Fibroblast of skin of back (primary cell): ENCODE measurements at regions not wholly inside any gene's neighbourhood (a gene's known extent, or its start where the extent isn't known, plus 50 kb on each side); places are given as distances from the start of the nearest gene placed in this dataset.

ENCODE experiments used
- DNase-seq: peaks from one replicate; pipeline ENCODE4 v3.0.0-alpha.2; 2013

GRCh38 chr4:89419111-89419695, 111.6 kb upstream of the GPRIN3 start:
- no peak for DNase-seq

GRCh38 chr4:89416960-89417359, 109.4 kb upstream of the GPRIN3 start:
- no peak for DNase-seq

- DNase-seq: no peak
Observed at GRCh38 chr4:89413518-89413917, 105.9 kb upstream of the GPRIN3 start.

GRCh38 chr4:89411539-89412309, 104.1 kb upstream of the GPRIN3 start:
- no peak for DNase-seq

DNA sequence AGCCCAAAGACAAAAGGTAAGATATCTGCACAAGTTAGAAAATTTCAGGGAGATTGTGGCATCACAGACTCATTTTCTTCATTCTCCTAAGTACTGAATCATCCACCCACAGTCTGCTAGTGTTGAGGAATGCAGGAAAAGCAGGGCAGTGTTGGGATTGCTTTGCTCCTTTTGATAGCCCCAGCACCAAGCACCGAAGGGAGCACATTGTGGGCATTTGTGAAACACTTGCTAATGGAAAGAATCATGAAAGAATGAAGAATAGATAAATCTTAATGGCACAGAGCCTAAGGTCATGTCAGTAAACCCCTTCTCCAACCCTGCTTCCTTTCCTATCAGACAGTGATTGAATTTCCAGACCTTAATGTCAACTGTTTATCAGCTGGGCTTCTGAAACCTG, 103.1 kb upstream of the GPRIN3 start:
- DNase-seq: no peak

DNA sequence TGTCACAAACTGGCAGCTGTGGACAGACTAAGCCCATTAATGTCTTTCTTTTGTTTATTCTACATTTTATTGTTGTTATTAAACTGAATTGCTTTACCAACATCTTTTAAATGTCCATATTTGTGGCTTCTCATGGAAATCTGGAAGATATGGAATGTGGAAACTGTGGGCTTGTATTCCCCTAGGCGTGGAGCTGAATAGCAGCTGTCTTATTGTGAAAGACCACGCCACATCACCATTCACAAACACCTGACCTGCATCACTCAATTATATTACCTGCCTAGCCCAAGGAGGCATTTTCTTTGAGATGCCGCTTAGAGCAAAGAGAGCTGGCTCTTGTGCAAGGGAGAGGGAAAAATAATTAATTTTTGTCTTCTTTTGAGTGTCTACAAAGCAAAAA, 96.9 kb upstream of the GPRIN3 start:
- no peak for DNase-seq

DNA sequence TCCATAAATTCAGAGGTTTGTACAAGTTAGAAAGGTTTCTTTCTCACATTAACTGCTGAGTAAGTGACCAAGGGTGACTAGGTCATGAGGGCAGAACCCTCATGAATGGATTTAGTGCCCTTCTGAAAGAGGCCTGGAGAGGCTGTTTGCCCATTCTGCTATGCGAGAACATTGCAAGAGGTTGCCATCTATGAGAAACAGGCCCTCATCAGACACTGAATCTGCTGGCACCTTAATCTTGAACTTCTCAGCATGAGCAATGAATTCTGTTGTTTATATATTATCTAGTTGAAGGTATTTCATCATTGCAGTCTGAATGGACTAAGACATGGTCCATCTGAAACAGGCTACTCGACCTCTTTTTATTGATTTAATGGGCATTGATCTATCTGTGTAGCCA, 96.2 kb upstream of the GPRIN3 start:
- DNase-seq: no peak

GRCh38 chr4:89400287-89401035, 92.9 kb upstream of the GPRIN3 start:
- DNase-seq: no peak

- DNase-seq: no peak
Observed at GRCh38 chr4:89398644-89399043, 91.0 kb upstream of the GPRIN3 start.

DNA sequence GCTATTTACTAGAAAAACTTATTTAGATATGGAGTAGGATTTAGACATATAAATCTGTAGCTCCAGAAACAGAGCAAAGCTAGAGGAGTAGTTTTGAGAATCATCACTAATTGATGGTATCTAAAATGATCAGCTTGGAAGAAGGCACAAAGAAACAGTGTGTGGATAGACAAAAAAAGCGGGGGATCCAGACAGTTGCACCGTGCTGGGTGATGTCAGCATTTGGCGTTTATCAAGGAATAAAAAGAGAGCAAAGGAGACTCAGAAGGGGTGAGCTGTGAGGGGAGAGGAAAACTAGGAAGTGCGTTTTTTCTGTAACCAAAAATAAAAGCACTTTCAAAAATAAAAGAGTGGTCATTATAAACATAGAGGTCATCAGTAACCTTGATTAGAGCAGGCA, 90.5 kb upstream of the GPRIN3 start:
- DNase-seq: no peak

DNA sequence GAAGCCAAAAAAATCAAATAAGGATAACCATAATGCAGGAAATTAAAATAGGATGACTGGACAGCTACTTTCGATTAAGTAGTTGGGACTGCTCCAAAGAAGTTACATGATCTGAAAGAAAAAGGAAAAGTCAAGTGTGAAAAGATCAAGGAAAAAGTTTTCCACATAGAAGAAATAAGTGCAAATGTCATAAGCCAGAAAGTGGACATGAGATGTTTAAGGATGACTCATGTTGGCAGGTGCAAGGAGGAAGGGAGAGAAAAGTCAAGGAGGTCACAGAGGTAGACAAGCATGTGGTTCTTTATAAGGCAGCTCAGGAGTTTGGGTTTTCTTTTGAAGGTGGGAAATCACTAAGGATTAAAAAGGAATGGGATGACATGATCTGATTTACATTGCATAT, 89.8 kb upstream of the GPRIN3 start:
- DNase-seq: no peak

- DNase-seq: no peak
Observed at GRCh38 chr4:89382439-89382838, 74.8 kb upstream of the GPRIN3 start.

DNA sequence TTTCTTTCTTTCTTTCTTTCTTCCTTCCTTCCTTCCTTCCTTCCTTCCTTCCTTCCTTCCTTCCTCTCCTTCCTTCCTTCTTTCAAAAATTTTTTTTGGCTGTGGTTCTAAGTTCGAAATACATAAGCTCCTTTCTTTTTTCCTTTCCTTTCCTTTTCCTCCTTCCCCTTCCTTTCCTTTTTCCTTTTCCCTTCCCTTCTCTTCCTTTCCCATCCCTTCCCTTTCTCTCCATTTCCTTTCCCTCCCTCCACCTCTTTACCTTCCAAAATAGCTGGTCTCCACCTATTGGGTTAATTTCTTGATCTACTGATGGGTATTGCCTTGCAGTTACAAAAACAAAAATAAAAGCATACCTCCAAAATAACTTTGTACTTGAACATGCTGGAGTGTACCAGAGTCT, 73.4 kb upstream of the GPRIN3 start:
- DNase-seq: no peak

GRCh38 chr4:89379511-89380044, 72.0 kb upstream of the GPRIN3 start:
- no peak for DNase-seq

DNA sequence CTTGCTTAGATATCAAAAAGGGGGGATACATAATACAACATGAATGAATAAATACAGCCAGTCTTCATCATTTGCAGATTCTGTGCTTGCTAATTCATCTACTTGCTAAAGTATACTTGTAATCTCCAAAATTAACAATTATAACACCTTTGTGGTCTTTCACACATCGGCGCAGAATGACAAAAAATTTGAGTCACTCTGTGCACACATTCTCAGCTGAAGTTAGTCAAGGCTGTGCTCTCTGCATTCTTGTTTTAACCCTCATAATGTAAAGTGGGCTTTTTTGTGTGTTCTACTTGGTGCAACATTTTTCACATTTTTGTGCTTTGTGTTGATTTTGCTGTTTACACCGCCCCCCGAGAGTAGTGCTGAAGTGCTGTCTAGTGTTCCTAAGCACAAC, 65.8 kb upstream of the GPRIN3 start:
- DNase-seq: no peak

- DNase-seq: no peak
Observed at GRCh38 chr4:89371614-89372013, 64.0 kb upstream of the GPRIN3 start.

DNA sequence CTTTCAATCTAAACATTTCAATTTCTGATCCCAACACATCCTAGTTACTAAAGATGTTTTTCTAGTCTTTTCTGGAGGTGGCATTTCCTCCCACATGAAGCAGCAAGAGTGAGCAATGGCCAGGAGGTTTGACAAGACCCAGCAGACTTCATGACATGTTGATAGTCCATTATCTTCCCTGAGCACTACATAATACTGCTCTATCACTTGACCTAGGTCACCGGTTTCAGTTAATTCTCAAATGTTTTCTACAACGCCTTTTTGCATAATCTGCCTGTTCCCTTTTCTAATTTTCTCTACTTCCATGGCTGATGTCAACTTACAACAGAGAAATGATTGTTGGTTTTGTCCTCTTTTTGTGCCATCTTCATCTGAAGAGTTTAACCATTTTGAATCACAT, 62.0 kb upstream of the GPRIN3 start:
- no peak for DNase-seq

DNA sequence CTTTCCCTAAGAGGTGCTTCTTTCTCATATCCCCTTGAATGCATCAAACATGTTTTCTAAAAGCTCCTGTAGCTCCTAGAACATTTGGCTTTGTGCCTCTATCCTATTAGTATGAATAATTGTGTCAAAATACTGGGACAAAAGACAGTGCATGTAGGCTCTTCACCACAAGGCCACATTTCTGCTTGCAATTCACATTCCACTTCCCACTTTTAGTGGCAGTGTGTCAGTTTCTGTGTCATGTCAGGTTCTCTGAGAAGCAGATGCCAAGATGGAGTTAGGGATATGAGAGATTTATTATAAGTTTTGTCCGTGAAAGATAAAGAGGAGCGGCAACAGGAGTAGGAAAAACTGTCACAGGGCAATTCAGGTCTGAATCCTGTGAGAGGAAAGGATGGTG, 61.3 kb upstream of the GPRIN3 start:
- DNase-seq: no peak

- no peak for DNase-seq
Observed at GRCh38 chr4:89365776-89366175, 58.2 kb upstream of the GPRIN3 start.

DNA sequence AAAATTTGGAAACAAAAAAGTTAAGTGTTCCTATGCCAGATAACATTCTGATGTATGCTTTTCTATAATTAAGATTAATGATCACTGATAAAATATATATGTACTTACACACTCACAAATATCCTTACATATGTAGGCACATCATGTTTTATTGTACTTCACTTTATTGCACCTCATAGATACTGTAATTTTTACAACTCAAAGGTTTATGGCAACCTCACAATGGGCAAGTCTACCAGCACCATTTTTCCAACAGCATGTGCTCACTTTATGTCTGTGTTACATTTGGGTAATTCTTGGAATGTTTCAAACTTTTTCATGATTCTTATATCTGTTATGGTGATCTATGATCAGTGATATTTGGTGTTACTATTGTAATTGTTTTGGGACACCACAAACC, 57.8 kb upstream of the GPRIN3 start:
- DNase-seq: no peak

DNA sequence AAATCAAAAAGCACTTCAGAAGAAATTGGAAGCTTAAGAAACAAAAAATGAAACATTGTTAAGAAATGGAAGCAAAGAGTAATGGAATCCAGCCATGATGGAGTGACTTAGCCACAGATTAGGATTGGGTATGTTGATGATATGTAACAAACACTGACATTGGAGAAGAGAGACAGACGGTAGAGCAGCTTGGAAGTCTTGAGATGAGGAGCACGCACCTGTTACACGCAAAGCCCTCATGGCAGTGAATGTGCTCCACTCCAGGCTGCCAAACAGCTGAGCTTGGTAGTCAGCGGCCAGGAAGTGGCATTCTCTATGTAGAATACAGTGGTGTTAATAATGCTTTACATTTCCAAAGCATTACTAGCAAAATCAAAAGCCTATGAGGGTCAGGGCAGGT, 56.9 kb upstream of the GPRIN3 start:
- DNase-seq: no peak

GRCh38 chr4:89363786-89364185, 56.2 kb upstream of the GPRIN3 start:
- DNase-seq: no peak

DNA sequence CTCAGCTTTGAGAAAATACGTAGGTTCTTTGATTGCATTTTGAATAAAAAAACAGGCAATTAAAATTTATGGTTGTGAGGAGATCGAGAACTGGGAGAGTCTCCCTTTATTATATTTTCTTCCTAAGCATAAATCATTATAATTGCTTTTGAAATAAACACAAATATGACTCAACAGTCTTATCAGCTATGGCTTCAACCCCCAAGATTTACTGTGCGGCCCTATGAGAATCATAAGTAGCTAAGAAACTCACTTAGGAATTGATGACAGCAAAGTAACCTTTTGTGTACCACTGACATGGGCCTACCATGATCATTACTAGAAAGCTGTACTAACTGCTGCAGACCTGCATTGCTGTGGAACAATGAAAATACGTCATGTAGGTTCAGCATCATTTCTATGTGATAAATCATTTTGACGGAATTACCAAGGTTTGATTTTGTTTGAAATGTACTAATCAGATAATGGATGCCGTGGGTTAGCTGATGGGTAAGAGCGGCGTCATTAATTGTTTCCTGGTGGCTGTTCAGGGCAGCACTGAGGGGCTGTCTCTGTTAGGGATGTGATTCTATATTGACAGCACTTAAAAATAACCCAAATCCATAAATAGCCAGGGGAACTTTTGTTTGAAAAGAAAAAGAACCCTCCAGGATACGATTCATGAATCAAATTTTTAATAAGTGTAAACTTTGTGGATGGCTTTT, 51.5 kb upstream of the GPRIN3 start:
- no peak for DNase-seq
